ENCODE measurements at regions not wholly inside any gene's neighbourhood (a gene's known extent, or its start where the extent isn't known, plus 50 kb on each side); places are given as distances from the start of the nearest gene placed in this dataset.

DNA sequence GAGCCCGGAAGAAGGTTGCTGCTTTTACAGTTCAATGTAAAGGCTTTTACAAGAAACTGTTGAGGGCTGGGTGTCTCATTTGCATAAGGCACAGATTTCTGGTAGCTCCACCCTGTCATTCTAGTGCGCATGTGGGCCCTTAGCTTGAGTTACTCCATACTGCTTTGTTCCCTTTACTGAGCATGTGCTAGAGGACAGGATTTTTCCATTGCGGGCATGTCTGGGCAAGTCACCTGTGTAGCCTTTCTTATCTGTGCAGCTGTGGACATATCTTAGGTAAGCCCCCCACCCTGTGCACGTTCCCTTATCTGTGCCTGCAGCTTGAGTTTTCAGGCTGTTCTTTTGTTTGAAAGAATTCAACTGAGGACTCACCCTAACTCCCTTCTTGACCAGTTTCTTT lies 56.2 kb upstream of the ARHGAP5 start (continued):
- TF ChIP-seq, protein P1, sequence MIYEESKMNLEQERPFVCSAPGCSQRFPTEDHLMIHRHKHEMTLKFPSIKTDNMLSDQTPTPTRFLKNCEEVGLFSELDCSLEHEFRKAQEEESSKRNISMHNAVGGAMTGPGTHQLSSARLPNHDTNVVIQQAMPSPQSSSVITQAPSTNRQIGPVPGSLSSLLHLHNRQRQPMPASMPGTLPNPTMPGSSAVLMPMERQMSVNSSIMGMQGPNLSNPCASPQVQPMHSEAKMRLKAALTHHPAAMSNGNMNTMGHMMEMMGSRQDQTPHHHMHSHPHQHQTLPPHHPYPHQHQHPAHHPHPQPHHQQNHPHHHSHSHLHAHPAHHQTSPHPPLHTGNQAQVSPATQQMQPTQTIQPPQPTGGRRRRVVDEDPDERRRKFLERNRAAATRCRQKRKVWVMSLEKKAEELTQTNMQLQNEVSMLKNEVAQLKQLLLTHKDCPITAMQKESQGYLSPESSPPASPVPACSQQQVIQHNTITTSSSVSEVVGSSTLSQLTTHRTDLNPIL (CRISPR knock-in tag; IDR thresholded peaks at IDR 0.05): no peak
- TF ChIP-seq GATA2 (CRISPR knock-in tag; IDR thresholded peaks at IDR 0.05) (0 out of 2 replicates have a peak, but pooled peaks have one; percentile 18), KLF10 (CRISPR knock-in tag; IDR thresholded peaks at IDR 0.05) (no peak), ILF3 (IDR thresholded peaks at IDR 0.05; ENCODE audit: borderline replicate concordance) (no peak), BHLHE40 (IDR thresholded peaks at IDR 0.05; ENCODE audit: low read length) (peak; percentile 30; the same call in 1 of the 2 replicates), U2AF2 (optimal IDR thresholded peaks at IDR 0.05; ENCODE audit: low read depth, low read length) (no peak), MTA2 (IDR thresholded peaks at IDR 0.05; ENCODE audit: low read depth) (peak; percentile 44; the same call in 1 of the 2 replicates), ADNP (tag; IDR thresholded peaks at IDR 0.05) (no peak), NFE2L1 (tag; IDR thresholded peaks at IDR 0.05; ENCODE audit: borderline replicate concordance, low read depth) (peak; percentile 69), MTF1 (CRISPR knock-in tag; IDR thresholded peaks at IDR 0.05; ENCODE audit: borderline replicate concordance) (peak; percentile 83; the same call in 1 of the 2 replicates), MCM3 (IDR thresholded peaks at IDR 0.05) (no peak), SMARCB1 (IDR thresholded peaks at IDR 0.05; ENCODE audit: insufficient read length, low read depth) (no peak), CC2D1A (IDR thresholded peaks at IDR 0.05) (no peak), MCM2 (IDR thresholded peaks at IDR 0.05; ENCODE audit: low read depth) (no peak), RB1 (IDR thresholded peaks at IDR 0.05; ENCODE audit: low read depth) (no peak), CREBBP (IDR thresholded peaks at IDR 0.05; ENCODE audit: low read depth, low read length) (no peak), GABPB2 (CRISPR knock-in tag; conservative IDR thresholded peaks at IDR 0.05) (no peak)
- TF ChIP-seq, protein P2, sequence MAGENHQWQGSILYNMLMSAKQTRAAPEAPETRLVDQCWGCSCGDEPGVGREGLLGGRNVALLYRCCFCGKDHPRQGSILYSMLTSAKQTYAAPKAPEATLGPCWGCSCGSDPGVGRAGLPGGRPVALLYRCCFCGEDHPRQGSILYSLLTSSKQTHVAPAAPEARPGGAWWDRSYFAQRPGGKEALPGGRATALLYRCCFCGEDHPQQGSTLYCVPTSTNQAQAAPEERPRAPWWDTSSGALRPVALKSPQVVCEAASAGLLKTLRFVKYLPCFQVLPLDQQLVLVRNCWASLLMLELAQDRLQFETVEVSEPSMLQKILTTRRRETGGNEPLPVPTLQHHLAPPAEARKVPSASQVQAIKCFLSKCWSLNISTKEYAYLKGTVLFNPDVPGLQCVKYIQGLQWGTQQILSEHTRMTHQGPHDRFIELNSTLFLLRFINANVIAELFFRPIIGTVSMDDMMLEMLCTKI (IDR thresholded peaks at IDR 0.05; ENCODE audit: partially characterized antibody): no peak
- TF ChIP-seq, protein P3, sequence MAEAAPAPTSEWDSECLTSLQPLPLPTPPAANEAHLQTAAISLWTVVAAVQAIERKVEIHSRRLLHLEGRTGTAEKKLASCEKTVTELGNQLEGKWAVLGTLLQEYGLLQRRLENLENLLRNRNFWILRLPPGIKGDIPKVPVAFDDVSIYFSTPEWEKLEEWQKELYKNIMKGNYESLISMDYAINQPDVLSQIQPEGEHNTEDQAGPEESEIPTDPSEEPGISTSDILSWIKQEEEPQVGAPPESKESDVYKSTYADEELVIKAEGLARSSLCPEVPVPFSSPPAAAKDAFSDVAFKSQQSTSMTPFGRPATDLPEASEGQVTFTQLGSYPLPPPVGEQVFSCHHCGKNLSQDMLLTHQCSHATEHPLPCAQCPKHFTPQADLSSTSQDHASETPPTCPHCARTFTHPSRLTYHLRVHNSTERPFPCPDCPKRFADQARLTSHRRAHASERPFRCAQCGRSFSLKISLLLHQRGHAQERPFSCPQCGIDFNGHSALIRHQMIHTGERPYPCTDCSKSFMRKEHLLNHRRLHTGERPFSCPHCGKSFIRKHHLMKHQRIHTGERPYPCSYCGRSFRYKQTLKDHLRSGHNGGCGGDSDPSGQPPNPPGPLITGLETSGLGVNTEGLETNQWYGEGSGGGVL (CRISPR knock-in tag; IDR thresholded peaks at IDR 0.05): peak; percentile 74
- TF ChIP-seq, protein P4, sequence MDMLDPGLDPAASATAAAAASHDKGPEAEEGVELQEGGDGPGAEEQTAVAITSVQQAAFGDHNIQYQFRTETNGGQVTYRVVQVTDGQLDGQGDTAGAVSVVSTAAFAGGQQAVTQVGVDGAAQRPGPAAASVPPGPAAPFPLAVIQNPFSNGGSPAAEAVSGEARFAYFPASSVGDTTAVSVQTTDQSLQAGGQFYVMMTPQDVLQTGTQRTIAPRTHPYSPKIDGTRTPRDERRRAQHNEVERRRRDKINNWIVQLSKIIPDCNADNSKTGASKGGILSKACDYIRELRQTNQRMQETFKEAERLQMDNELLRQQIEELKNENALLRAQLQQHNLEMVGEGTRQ (CRISPR knock-in tag; IDR thresholded peaks at IDR 0.05): no peak
